HL-60 (cell line): ENCODE measurements at regions not wholly inside any gene's neighbourhood (a gene's known extent, or its start where the extent isn't known, plus 50 kb on each side); places are given as distances from the start of the nearest gene placed in this dataset.

ENCODE experiments used
- DNase-seq, 2 experiments: peaks; one replicate each; pipeline ENCODE4 v3.0.0-alpha.2; 2010 to 2020; ENCODE audit warnings: low read depth in 1 of 2, low spot score in 1 of 2
- H3K27ac ChIP-seq: fragments of 250-450 bp; sonication (Bioruptor Pico); replicated peaks from 2 replicates; pipeline ENCODE4 v1.5.1; 2020; ENCODE audit warnings: mild to moderate bottlenecking, moderate library complexity
- H3K27me3 ChIP-seq: fragments of 250-450 bp; sonication (Bioruptor Pico); 2 replicates; pipeline ENCODE4 v1.5.1; 2021; ENCODE audit warnings: mild to moderate bottlenecking, moderate library complexity; ENCODE audit not compliant: insufficient read depth, poor library complexity, severe bottlenecking
- H3K4me3 ChIP-seq: replicated peaks from 2 replicates; pipeline ENCODE4 v1.5.1; 2011; ENCODE audit warnings: mild to moderate bottlenecking, control low read depth, low read length; ENCODE audit not compliant: insufficient read depth
- CTCF ChIP-seq: IDR thresholded peaks from one replicate; pipeline ENCODE4 v1.5.1; 2011; ENCODE audit warnings: low read length, control low read depth, inconsistent platforms; ENCODE audit not compliant: insufficient read depth
- GABPA ChIP-seq: IDR thresholded peaks from 2 replicates; pipeline ENCODE4 v1.6.1; 2012; ENCODE audit warnings: low read depth
- POLR2AphosphoS5 ChIP-seq: IDR thresholded peaks from 2 replicates; pipeline ENCODE4 v1.6.1; 2012; ENCODE audit warnings: low read depth
- SPI1 ChIP-seq: IDR thresholded peaks from 2 replicates; pipeline ENCODE4 v1.6.1; 2012; ENCODE audit warnings: low read depth, mild to moderate bottlenecking, borderline replicate concordance
- TF ChIP-seq, protein P1 (sequence below): IDR thresholded peaks from 2 replicates; pipeline ENCODE4 v1.6.1; 2012; ENCODE audit warnings: low read depth; ENCODE audit not compliant: insufficient replicate concordance

- Histone ChIP-seq H3K4me3 (no peak overlapping the region), H3K27me3 (no peaks in the 10 kb centered on the region), H3K27ac (no peak overlapping the region)
- no peak for TF ChIP-seq GABPA
- no peak for TF ChIP-seq POLR2AphosphoS5
- TF ChIP-seq CTCF = no peak
- TF ChIP-seq SPI1 = no peak
- TF ChIP-seq, protein P1, sequence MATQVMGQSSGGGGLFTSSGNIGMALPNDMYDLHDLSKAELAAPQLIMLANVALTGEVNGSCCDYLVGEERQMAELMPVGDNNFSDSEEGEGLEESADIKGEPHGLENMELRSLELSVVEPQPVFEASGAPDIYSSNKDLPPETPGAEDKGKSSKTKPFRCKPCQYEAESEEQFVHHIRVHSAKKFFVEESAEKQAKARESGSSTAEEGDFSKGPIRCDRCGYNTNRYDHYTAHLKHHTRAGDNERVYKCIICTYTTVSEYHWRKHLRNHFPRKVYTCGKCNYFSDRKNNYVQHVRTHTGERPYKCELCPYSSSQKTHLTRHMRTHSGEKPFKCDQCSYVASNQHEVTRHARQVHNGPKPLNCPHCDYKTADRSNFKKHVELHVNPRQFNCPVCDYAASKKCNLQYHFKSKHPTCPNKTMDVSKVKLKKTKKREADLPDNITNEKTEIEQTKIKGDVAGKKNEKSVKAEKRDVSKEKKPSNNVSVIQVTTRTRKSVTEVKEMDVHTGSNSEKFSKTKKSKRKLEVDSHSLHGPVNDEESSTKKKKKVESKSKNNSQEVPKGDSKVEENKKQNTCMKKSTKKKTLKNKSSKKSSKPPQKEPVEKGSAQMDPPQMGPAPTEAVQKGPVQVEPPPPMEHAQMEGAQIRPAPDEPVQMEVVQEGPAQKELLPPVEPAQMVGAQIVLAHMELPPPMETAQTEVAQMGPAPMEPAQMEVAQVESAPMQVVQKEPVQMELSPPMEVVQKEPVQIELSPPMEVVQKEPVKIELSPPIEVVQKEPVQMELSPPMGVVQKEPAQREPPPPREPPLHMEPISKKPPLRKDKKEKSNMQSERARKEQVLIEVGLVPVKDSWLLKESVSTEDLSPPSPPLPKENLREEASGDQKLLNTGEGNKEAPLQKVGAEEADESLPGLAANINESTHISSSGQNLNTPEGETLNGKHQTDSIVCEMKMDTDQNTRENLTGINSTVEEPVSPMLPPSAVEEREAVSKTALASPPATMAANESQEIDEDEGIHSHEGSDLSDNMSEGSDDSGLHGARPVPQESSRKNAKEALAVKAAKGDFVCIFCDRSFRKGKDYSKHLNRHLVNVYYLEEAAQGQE = no peak
- DNase-seq = no peak
Measured at GRCh38 chr3:188959013-188959412, 212.8 kb upstream of the TPRG1 start.

DNA sequence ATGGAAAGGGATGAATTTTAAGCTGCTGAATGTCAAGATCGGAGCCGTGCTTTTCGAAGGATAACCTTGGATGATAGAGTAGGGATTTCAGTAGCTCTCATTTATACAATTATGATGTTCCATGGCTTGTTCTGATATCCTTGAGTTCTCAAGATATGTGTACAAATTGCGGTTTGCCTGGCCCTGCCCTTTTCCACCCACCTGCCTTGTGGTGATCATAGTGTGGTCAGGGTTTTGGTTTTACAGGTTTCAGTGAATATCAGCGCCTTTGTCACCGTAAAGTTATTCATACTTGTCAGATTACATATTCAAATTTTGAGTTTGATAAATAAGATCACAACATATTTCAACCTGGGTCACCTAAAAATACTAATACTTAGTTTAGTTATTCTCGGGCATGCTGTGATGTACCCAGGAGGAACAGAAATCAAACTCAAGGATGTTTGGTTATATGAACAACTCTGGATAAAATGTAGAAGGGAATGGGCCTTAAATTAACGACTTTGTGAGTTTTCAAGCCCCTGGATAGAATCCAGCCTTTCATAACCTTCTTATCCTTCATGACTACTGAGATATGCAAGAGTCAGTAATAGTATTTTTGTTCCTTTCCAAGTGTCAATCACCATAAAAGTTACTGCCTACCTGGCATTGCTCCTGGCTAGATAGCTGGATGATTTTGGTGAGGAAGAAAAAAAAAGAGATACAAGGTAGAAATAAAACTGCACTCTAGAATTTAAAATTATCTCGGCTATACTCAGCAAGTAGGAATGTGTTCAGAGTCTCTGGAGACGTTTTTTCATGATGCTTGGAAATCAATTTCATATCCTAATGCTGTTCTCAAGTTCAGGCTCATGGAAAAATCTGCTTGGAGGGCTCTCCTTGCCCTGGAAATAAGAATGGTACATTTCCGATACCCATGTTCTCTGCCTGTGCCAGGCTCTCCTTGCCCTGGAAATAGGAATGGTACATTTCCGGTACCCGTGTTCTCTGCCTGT lies 209.2 kb upstream of the TPRG1 start:
- Histone ChIP-seq H3K27me3 (no peaks in the 10 kb centered on the region), H3K27ac (no peak overlapping the region), H3K4me3 (no peak overlapping the region)
- no peak for DNase-seq
- TF ChIP-seq SPI1 (no peak), CTCF (no peak), POLR2AphosphoS5 (no peak), GABPA (no peak)
- TF ChIP-seq, protein P1 = no peak

DNA sequence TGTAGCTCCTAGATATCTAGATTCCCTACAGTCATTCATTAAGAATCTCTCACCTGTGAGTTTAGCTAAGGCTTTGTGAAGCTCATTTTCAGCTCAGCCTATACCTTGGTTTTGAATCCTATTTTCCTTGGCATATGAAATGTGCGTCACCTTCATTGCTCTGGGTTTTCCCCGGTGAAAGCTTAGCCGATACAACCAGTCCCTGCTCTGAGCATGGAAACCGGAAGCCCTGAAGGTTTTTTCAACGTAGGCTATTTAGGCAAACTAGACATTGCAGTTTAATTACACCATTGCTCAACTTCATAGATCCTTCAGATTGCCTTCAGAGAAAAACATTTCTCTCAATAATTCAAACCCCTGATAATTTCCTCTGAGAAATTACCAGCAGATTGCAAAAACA lies 206.8 kb upstream of the TPRG1 start:
- no peak for DNase-seq

More for the DNA sequence above, 206.8 kb upstream of the TPRG1 start:
- H3K27ac ChIP-seq = no peak overlapping the region
- TF ChIP-seq, protein P1 = no peak
- TF ChIP-seq SPI1 (no peak), CTCF (no peak), GABPA (no peak), POLR2AphosphoS5 (no peak)
- no peaks in the 10 kb centered on the region for H3K27me3 ChIP-seq
- H3K4me3 ChIP-seq = no peak overlapping the region
